C4-2B (cell line): ENCODE measurements at regions not wholly inside any gene's neighbourhood (a gene's known extent, or its start where the extent isn't known, plus 50 kb on each side); places are given as distances from the start of the nearest gene placed in this dataset.

ENCODE experiments used
- ZFX ChIP-seq: fragments of 450-650 bp; IDR thresholded peaks from 2 replicates; pipeline ENCODE4 v1.6.1; 2017
- TF ChIP-seq, protein P1 (sequence below): fragments of 450-650 bp; conservative IDR thresholded peaks from 2 replicates; pipeline ENCODE4 v1.5.1; 2017; ENCODE audit warnings: mild to moderate bottlenecking

DNA sequence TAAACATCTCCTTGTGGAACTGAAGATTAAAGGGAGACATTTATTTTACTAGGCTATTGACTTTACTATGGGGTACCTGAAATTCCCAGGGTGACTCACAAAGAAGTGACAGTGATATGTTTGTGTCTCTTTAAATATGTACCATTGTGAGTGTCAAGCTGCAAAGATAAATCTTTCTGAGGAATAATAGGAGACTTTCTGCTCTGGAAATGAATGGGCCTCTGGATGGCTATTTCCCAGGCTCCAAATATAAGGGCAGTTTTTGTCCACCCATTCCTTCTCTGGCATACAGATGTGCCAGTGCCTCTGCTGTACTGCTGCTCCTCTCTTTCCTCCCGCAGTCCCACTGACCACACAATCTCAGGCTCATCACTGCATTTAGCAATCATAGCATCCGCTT lies 586.4 kb upstream of the CNTNAP5 start:
- TF ChIP-seq, protein P1, sequence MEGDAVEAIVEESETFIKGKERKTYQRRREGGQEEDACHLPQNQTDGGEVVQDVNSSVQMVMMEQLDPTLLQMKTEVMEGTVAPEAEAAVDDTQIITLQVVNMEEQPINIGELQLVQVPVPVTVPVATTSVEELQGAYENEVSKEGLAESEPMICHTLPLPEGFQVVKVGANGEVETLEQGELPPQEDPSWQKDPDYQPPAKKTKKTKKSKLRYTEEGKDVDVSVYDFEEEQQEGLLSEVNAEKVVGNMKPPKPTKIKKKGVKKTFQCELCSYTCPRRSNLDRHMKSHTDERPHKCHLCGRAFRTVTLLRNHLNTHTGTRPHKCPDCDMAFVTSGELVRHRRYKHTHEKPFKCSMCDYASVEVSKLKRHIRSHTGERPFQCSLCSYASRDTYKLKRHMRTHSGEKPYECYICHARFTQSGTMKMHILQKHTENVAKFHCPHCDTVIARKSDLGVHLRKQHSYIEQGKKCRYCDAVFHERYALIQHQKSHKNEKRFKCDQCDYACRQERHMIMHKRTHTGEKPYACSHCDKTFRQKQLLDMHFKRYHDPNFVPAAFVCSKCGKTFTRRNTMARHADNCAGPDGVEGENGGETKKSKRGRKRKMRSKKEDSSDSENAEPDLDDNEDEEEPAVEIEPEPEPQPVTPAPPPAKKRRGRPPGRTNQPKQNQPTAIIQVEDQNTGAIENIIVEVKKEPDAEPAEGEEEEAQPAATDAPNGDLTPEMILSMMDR: no peak
- no peak for TF ChIP-seq ZFX
